ENCODE measurements at regions not wholly inside any gene's neighbourhood (a gene's known extent, or its start where the extent isn't known, plus 50 kb on each side); places are given as distances from the start of the nearest gene placed in this dataset.
A peak's percentile ranks its signal among the peaks of the same experiment; 100 is the strongest.

DNA sequence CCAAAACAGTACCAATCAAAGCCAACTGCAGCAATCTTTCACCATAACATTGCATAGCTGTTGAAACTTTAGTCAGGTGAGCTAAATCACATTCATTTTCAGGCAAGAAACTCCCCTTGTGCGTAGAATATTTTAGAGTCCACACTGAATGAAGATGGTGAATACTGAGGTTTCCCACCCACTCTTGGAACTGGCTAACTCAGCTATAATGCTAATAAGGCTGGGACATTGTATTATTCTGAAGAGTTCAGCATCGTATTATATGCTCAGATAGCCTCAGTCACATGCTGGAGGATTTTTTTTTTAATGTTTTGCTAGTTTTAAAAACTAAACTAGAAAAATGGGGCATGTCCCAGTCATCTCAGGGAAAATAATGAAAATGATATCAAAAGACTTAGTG, 352.3 kb upstream of the FMN2 start:
- DNase-seq = no peak

DNA sequence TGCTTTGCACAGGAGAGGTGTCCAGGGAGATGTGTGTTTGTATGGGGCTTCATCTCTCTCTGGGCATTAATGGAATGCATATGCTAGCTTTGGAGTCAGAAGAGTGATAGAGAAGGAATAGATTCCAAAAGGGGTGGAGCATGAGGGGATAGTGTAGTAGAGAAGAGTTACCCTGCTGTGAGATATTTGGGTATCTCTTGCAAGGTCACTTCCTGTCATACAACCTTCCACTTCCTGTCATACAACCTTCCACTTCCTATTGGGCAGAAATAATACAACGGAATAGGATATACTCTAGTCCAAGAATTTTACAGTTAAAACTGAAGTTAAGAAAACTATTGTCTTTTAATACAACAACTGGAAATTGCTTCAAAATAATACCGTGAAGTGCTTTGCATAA, 351.8 kb upstream of the FMN2 start:
- no peak for DNase-seq

DNA sequence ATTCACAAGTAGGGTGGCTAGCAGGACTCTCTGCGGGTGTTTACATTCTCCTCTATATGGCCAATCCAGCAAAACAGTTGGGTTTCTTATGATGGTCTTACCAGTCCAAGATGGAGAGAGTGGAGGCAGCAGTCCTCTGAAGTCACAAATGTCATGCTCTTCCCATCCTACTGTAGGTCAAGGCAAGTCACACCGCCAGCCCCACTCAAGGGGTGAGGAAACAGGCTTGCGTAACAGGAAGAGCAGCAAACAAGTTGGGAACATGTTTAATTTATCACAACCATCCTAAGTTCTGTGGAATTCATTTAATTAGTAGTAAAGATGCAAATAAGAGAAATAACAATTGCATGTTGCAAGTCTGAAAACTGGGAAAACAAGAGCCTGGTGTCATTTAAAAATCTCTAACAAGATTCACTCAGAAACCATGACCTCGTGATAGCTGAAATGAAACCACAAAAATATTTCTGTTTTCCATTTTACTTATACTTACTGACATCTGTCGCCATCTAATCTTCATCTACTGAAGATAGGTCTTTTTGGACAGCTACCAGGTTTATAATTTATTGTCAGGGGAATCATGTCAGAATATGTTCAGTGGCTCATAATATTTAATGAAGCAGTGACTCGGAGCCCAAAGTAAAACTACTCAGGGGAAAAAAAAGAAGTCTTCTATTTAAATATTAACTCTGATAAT, 349.1 kb upstream of the FMN2 start:
- no peak for DNase-seq

DNA sequence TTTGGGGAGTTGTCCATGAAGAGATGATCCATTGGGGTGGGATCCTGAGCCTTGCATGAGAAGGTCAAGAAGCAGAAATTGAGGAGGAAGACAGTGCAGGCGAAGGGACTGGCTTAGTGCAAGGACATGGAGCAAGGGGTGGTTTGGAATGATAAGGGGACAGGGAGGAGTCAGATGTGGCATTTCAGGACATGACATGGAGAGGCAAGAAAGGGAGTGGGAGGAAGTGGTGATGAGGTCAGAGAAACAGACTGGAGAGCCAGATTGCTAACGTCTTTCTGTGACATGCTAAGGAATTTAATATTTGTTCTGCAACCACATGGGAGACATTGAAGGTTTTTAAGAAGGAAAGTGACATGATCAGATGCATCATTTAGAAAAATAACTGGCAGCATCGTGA, 346.8 kb upstream of the FMN2 start:
- no peak for DNase-seq

- no peak for DNase-seq
These were observed 336.4 kb upstream of the FMN2 start for GRCh38 chr1:239755107-239755912.

- no peak for DNase-seq
These were observed 334.0 kb upstream of the FMN2 start for GRCh38 chr1:239757716-239758115.

DNA sequence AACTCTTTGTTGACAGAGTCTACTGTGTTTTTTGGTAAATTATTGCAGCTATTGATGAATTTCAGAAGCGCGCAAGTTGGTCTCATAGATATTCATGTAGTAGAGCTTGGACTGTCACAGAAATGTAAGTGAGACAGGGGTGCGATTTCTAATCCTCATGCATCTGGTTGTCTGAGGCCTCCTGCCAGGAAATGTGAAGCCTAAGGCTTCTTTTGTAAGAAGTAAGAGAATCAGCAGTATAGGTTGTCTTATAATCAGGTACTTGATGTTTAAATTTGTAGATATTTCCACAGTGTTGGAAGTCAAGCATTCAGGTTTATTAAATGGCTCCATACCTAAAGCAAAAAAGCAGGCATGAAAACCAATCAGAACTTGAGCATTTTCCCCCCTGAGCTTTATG, 332.9 kb upstream of the FMN2 start:
- no peak for DNase-seq

- DNase-seq = no peak
These were observed 330.2 kb upstream of the FMN2 start for GRCh38 chr1:239761509-239761908.

DNA sequence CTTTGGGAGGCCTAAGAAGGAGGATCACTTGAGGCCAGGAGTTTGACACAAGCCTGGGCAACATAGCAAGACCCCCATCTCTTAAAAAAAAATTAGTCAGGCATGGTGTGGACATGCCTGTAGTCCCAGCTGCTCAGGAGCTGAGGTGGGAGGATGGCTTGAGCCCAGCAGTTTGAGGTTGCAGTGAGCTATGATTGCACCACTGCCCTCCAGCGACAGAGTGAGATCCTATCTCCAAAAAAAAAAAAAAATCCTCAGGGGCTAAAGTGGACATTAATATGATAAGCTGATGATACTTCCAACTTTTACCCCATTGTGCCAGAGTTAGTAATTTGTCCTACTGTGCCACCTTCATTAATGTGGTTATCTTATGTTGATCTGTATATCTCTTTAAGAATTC, 327.8 kb upstream of the FMN2 start:
- no peak for DNase-seq

- DNase-seq = no peak
These were observed 327.1 kb upstream of the FMN2 start for GRCh38 chr1:239764546-239764945.

GRCh38 chr1:239765163-239765562, 326.5 kb upstream of the FMN2 start:
- peak in 1 of 2 donors; percentile 1 for DNase-seq

DNA sequence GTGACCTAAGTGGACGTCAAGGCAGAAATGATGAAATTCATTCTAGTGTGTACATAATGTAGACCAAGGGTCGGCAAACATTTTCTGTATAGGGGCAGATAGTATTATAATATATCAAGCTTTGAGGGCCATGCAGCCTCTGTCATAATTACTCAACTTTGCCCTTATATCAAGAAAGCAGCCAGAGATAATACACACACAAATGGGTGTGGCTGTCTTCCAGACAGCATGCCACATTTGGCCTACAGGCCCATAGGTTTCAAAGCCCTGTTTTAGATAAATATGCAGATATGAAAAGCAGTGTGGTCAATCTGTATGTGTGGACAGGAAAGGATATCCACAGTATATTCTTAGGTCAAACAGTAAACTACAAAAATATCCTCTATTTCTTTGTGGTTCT, 320.1 kb upstream of the FMN2 start:
- DNase-seq = no peak

DNA sequence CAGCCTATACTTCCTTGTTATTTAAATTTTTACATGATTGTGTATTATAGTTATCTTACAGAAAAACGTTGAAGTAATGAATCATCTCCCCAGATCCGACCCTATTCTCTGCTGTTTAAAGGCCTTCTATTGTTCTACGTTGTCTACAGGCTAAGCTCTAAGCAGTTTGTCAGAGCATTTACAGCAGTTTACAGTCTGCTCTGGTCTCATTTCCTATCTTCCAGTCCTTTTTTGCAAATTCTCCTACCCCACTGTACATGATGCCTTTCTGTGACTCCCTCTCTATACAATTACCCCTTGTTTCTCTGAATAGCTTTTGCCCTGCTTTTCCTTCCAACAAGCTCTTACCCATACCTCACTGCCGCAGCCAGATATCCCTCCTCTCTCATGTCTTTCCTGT, 319.2 kb upstream of the FMN2 start:
- no peak for DNase-seq

DNA sequence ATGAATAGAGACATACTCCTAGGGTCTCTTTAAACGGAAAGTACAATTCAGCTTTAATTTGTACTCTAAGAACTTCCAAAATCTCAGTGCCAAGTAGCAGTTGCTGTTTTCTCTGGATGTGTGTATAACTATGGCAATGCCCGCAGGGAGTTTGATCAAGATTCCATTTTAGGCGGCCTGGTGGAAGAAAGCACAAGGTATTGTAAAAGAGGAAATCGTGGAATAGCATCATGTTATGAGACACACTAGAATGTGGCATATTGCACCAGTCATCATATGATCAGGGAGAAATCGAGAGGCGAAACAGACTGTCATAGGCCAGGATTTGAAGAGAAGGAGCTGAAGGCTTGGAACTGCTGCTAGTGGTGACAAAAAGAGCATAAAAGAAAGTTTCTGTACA, 316.2 kb upstream of the FMN2 start:
- no peak for DNase-seq

DNA sequence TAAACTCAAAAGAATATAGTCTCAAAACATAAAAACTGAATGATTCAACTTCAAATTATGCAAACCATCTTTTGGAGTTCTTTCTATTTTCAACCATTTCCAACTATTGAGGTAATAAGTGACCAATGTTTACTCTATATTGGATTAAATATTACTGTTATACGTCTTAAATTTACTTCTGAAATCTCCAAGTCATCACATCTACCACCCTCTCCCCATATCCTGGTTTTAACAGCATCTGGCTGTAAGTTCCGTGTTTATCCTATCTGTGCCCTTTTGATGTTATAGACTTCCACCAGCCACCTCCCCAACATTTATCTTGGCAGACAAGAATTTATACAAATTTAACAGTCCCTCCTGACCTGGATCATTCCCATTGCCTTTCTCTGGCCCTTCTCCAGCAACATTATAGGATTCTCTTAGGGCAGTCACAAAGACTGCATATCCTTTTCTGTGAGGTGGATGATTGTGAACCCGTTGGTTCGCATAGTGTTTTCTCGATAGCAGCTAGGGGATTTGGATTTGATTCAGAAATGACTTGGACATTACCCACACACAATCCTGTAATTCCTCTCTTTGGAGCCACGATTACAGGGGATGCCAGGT, 313.4 kb upstream of the FMN2 start:
- DNase-seq = no peak

GRCh38 chr1:239779962-239780361, 311.7 kb upstream of the FMN2 start:
- DNase-seq = no peak

DNA sequence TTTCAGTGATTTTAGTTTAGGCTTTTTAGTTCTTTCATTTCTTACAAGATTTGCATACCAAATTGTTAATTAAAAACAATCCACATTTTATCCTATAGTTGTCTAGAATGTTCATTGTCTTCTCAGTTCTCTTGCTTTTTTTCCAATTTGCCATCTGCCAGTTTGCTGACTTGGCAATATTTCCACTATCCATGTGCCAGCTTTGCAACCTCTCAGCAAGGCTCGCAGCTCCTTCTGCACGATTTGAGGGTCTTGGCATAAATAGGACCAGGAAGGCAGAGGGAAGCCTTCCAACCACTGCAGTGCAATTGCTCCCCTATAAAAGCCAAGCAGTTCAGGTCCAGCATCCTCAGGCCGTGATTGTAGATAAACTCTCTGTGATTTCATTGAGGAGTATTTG, 306.8 kb upstream of the FMN2 start:
- no peak for DNase-seq

DNA sequence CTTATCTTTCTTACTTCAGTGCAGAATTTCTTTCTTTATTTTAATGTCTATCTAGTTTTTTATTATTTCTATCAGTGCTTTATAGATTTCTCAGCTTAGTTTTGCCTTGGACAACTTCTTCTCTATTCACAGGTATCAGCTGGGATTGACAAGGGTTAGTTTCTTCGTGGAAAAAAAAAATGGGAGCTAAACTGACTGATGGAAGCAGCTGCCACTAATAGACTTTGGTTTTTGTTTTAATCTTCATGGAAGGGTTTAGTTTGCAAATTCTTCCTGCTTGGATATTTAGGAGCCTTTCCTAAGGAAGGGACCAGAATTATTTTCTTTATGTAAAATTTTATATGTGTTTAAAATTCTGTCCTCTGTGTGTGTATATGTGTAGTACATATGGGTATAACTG, 306.1 kb upstream of the FMN2 start:
- no peak for DNase-seq

DNA sequence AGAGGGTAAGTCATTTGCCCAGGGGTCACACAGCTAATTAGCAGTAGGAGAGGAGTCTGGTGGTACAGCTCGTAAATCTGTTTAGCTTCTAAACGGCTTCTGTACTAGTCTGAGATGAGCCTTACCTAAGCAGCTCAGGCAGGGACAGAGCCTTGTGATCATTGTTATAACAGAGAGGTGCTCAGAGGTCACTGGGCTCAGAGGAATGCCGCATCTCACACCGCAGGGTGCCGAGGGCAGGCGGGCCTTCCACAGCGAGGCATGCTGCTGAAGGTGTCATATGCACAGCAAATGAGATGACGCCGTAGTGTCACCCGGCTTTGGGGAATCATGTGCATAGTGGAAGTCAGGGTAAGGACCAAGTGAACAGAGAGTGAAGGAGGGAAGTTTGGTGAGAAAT, 305.2 kb upstream of the FMN2 start:
- no peak for DNase-seq

GRCh38 chr1:239792157-239792556, 299.5 kb upstream of the FMN2 start:
- no peak for DNase-seq

- DNase-seq = no peak
These were observed 296.4 kb upstream of the FMN2 start for GRCh38 chr1:239795304-239795703.

DNA sequence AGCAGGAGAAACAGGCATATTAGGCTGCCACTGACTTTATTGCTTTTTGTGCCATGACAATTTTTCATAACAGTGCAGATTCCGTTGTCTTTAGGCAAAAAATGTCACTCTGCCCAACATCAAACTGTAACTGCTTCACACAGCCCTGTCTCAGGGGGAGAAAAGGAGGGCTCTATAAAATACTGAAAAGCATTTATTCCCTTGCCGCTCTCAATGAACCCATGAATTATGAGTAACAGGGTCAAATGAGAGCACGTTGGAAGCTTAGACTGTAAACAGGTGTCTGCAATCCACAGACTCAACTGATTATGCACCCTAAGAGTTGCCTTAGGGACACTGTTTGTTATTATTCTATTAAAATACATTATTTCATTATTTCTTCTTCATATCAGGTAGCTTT, 292.1 kb upstream of the FMN2 start:
- DNase-seq = no peak

- DNase-seq = no peak
These were observed 290.8 kb upstream of the FMN2 start for GRCh38 chr1:239800861-239801260.

- DNase-seq = peak in 1 of 2 donors; percentile 17
These were observed 289.4 kb upstream of the FMN2 start for GRCh38 chr1:239802275-239802674.

Measured in CD4-positive, alpha-beta T cell treated with Interleukin-1 beta for 1 hour (primary cell).